Neural progenitor cell (in vitro differentiated cells): ENCODE measurements at regions not wholly inside any gene's neighbourhood (a gene's known extent, or its start where the extent isn't known, plus 50 kb on each side); places are given as distances from the start of the nearest gene placed in this dataset.

ENCODE experiments used
- EZH2 ChIP-seq: fragments of 200-600 bp; sonication (generic); IDR thresholded peaks from 2 replicates; pipeline ENCODE4 v1.6.1; 2017; ENCODE audit warnings: antibody characterized with exemption, mild to moderate bottlenecking, moderate library complexity
- TF ChIP-seq, protein P1 (sequence below): fragments of 200-600 bp; sonication (generic); IDR thresholded peaks from 2 replicates; pipeline ENCODE4 v1.5.1; 2017; ENCODE audit warnings: antibody characterized with exemption, mild to moderate bottlenecking

DNA sequence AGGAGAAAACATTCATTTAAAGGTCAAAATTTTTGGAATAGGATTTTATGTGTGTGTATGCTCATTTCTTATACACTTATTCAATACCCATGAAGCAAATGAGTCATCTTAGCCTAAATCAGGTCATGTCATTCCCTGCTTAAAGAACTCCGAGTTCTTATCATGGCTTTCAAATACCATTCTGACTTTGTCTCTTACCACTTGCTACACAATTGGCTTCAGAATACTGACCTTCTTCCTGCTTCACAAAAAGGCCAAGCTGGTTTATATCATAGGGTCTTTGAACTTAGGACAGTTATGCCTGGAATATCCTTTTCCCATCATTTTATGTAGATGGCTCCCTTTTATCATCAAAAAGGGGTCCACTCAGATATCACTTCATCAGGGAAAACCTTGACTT is 652.2 kb upstream of the WWC1 start:
- TF ChIP-seq, protein P1, sequence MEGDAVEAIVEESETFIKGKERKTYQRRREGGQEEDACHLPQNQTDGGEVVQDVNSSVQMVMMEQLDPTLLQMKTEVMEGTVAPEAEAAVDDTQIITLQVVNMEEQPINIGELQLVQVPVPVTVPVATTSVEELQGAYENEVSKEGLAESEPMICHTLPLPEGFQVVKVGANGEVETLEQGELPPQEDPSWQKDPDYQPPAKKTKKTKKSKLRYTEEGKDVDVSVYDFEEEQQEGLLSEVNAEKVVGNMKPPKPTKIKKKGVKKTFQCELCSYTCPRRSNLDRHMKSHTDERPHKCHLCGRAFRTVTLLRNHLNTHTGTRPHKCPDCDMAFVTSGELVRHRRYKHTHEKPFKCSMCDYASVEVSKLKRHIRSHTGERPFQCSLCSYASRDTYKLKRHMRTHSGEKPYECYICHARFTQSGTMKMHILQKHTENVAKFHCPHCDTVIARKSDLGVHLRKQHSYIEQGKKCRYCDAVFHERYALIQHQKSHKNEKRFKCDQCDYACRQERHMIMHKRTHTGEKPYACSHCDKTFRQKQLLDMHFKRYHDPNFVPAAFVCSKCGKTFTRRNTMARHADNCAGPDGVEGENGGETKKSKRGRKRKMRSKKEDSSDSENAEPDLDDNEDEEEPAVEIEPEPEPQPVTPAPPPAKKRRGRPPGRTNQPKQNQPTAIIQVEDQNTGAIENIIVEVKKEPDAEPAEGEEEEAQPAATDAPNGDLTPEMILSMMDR: no peak
- TF ChIP-seq EZH2: no peak
